Fibroblast of pulmonary artery (primary cell): ENCODE measurements at regions not wholly inside any gene's neighbourhood (a gene's known extent, or its start where the extent isn't known, plus 50 kb on each side); places are given as distances from the start of the nearest gene placed in this dataset.

Experiments
- DNase-seq: peaks from one replicate; pipeline ENCODE4 v3.0.0-alpha.2; 2010; ENCODE audit warnings: low read depth
- H3K4me3 ChIP-seq: replicated peaks from 2 replicates; pipeline ENCODE4 v1.5.1; 2011; ENCODE audit warnings: low read depth, mild to moderate bottlenecking, control low read depth, low read length, moderate library complexity
- CTCF ChIP-seq: IDR thresholded peaks from 2 replicates; pipeline ENCODE4 v1.5.1; 2011; ENCODE audit warnings: mild to moderate bottlenecking, control low read depth, low read length, inconsistent platforms; ENCODE audit errors: missing control alignments

- no peak overlapping the region for H3K4me3 ChIP-seq
- no peak for DNase-seq
Observed at GRCh38 chr4:112973750-112974251, 75.7 kb upstream of the ANK2 start.

DNA sequence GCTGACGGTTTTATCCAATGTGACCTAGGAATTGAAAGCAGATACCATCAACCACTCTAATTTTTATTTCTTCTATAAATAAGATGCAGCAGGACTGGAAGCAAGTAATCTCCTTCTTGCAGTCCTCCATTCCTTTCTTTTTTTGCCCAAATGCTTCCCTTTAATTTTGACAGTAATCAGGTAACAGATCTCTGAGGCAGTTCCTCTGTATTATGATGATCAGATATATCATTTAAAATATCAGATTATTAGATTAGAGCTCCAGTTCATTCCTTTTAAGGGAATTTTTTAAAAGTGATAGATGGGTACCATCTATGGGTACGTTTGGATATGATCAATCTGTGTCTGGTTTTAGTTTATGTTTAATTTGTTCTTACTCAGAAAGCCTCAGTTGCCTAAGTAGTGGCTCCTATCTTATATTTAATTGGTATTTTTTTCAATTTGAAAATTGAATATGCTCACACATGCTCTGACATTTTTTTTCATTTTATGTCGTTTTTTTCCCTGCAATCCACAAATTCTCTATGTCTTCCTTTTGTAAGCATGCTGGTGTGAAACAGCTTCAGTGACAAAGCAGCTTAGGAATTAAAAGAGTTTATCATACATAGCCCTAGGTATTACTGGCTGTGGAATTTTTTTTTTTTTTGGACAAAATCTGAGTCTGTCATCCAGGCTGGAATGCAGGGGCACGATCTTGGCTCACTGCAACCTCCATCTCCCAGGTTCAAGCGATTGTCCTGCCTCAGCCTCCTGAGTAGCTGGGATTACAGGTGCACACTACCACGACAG lies 73.7 kb upstream of the ANK2 start:
- no peak for DNase-seq
- TF ChIP-seq CTCF: no peak
- no peak overlapping the region for H3K4me3 ChIP-seq

More at GRCh38 chr4:112973750-112974251, 75.7 kb upstream of the ANK2 start:
- no peak for TF ChIP-seq CTCF

GRCh38 chr4:112978691-112979472 lies 70.6 kb upstream of the ANK2 start:
- DNase-seq: peak; percentile 4
- TF ChIP-seq CTCF: no peak
- no peak overlapping the region for H3K4me3 ChIP-seq

GRCh38 chr4:112979881-112980421 lies 69.5 kb upstream of the ANK2 start:
- no peak for TF ChIP-seq CTCF
- DNase-seq: no peak

GRCh38 chr4:112982680-112983079 lies 66.8 kb upstream of the ANK2 start:
- peak; percentile 18 for DNase-seq
- no peak for TF ChIP-seq CTCF
- H3K4me3 ChIP-seq: no peak overlapping the region

More at GRCh38 chr4:112979881-112980421, 69.5 kb upstream of the ANK2 start:
- H3K4me3 ChIP-seq: no peak overlapping the region

- DNase-seq: no peak
- no peak for TF ChIP-seq CTCF
- H3K4me3 ChIP-seq: no peak overlapping the region
Observed at GRCh38 chr4:112994732-112995464, 54.6 kb upstream of the ANK2 start.
